GOT3 (cell line): ENCODE measurements at regions not wholly inside any gene's neighbourhood (a gene's known extent, or its start where the extent isn't known, plus 50 kb on each side); places are given as distances from the start of the nearest gene placed in this dataset.
"Not testable (repeated sequence)": the region's sequence is repeated elsewhere in the genome, so short reads cannot be mapped to it uniquely, and the experiment has no call there.

Experiments
- DNase-seq: peaks from one replicate; lab custom pipeline; 2025; ENCODE audit warnings: mixed read lengths; lab: John Stamatoyannopoulos, UW

DNA sequence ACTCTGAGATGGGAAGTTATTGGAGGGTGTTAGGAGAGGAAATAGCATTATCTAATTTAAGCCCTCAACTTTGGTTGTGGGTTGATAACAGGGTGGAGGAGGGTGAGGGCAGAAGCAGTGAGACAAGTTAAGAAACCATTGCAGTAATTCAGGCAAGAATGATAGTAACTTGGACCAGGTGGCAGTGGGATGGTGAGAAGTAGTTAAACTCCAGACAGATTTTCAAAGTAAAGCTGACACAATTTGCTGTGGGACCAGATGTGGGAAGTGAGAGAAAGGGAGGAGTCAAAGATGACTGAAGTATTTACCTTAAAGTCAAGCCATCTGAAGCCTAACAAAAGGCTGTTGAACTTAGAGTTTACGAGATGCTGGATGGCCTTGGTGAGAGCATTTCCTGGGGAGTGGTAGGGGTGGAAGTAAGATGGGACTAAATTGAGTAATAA is 163.2 kb upstream of the KLF7 start:
- DNase-seq, result no peak

DNA sequence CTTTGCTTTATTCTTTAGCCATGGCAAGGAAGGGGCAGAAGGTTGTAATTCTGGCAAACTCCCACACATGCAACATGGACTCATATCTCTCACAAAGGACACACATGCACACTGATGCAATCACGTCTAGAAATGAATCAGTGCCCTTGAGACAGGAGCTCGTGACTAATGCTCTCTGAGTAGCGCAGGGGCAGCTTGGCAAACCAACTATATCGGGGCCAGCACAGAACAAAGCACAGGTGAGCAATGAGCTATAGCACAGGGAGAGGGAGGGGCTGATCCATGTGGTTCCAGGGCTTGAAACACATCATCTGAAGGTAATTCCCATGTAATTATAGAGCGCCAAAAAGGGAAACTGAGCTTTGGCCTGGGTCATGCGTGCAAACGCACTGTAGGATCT is 165.2 kb upstream of the KLF7 start:
- DNase-seq, result peak; percentile 3

- no peak for DNase-seq
These were observed 165.9 kb upstream of the KLF7 start for GRCh38 chr2:207331674-207332073.

GRCh38 chr2:207332480-207333212 is 166.9 kb upstream of the KLF7 start:
- DNase-seq, result no peak

DNA sequence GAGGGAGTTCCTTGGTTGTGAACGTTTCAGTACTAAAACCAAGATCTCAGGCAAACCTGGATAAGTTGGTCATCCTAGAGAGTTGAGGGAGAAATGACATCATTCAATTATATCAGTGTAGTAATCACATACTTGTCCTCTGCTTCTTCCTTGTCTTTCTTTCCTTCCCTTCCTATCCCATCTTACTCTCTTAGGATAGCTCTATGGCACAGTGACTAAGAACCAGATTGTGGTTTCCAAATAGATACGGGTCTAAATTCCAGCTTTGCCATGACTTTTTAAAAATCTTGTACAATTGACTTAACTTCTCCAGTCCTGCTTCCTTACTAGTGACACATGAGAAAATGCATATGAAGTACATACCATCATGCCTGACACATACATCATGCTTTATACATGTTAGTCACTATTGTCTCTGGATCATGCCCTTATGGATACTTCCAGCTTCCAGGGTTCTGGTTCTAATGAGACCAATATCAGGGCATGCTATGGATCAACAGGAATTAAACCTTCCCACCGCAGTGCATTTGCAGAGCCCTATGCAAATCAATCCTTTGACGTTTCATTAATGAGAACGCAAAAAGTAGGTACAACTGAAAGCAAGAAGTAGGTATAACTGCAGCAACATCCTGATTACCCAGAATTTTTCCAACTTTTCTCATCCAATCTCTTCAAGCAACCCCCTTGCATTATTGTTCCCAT is 168.0 kb upstream of the KLF7 start:
- no peak for DNase-seq

DNA sequence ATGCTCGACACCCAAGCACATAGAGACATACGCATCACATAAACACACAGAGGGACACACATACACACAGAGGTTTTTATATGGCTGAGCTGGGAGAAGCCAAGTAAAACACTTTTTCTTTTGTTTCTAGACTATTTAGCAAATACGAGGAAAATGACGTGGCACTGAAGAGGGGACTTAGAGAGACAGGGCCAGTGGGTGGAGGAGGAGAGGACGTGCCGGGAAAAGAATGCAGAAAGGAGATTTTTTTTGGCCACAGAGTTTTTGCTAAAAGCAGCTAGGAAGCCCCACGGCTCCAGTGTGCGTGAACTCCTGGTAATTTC is 168.5 kb upstream of the KLF7 start:
- no peak for DNase-seq

DNA sequence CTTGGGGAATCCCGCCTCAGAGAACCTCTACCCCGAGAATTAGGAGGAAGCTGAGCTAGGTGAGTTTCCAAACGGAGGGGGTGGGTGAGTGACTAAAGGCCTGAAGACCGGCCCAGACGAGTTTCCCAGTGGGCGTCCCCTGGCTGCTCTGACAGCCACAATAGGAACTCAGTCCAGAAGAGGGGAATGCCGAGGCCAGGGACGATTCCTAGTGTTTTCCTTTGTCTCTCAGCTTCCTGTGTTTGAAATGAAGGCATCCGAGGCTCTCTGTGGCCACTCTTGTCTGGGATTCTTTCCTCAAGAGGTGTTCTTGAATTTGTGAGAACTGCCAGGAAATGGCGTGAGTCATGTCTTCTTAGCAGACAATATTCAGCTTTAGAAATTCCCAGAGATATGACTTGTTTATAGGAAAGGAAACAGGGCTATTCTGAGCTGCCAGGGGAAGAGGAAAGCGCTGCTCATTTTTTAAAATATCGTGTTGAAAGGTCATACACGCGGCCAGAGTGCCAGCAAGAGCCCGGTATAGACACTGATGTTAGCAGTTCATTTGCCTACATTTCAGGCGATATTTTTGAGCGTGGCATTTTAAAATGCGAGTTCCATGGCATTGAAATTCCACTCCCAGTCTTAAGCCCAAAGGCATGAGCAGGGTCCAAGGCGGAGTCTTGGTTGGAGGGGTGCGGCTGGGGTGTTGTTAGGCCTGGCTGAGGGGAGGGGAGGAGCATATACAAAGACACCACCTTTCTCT is 169.1 kb upstream of the KLF7 start:
- DNase-seq, result peak; percentile 52

DNA sequence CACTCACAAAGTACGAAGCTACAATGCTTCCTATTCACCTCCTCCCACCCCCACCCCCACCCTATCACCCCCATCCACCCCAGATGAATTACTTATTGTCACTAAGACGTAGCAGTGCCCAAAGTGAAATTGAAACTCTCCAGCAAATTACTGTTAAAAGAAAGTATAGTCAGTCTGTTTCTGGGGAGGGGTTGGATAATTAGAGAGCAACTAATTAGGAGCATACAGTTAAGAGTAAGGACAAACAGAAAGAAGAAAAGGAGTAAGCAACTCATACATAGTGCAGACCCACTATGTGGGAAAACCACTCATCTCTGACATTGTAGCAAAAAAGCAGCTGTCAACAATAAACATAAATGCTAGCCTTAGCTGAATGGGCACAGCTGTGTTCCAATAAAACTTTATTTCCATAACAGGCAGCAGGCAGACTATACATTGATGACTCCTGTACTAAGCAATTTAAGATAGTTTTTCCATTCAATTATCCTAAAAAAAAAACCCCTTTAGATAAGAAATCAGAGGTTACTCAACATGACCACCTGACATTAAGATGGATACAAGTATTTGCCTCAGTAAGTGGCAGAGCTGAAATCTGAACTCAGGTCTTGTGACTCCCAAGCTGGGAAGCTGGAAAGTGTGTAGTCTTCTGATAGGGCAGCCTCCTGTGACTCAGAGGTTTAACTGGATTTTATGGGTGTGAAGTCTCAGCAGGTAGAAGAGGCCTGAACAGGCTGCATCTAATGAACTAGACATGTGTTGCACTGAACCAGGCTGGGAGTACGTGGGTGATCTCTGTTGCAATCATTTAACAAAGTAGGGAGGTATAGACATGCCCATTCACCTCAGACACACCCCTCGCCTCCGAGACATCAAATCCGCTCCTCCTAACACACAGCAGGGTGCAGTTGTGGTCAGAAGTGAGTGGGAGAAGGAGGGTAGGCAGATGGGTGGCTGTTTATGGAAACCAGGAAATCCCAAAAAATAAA is 171.8 kb upstream of the KLF7 start:
- DNase-seq, result no peak

GRCh38 chr2:207338220-207338607 is 172.5 kb upstream of the KLF7 start:
- no peak for DNase-seq

DNA sequence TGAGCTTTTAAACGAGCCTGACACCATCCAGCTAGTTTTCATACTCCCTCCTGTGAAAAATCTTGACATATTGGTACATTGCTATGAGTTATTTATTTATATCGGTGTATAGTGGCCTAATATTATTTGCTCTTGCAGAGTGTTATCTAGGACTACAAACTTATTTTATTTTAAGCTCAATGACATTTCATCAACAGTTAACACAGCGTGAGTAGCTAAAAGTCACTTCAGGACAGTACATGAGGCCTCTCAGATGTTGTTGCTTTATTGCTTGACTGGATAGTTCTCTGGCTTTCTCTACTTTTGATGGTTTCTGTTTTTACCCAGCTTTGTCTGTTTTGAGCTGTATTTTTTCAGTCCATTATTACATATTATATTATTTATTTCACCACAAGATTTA is 172.9 kb upstream of the KLF7 start:
- no peak for DNase-seq

- DNase-seq, result no peak
These were observed 175.5 kb upstream of the KLF7 start for GRCh38 chr2:207341112-207341750.

DNA sequence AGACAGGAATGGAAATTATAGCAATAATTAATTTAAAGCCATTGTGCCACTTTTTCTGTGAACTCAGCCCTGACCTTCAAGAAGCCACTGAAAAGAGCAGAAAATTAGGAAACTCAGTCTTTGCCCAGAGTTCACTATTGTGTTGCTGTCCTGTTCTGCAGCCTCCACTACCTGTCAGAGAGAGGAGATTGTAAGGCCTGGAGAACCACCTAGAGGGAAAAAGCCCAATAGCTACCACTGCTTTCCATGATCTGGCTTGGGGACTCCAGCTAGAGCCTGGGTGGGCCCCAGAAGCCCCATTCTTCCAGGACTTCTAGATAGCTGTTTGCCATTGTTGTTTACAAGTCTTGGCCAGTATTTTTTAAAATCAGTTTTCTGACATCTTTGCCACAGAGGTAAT is 176.1 kb upstream of the KLF7 start:
- no peak for DNase-seq

GRCh38 chr2:207344596-207345394 is 179.0 kb upstream of the KLF7 start:
- DNase-seq, result not testable (repeated sequence)

GRCh38 chr2:207351171-207351570 is 178.6 kb upstream of the CREB1 start:
- DNase-seq, result no peak

DNA sequence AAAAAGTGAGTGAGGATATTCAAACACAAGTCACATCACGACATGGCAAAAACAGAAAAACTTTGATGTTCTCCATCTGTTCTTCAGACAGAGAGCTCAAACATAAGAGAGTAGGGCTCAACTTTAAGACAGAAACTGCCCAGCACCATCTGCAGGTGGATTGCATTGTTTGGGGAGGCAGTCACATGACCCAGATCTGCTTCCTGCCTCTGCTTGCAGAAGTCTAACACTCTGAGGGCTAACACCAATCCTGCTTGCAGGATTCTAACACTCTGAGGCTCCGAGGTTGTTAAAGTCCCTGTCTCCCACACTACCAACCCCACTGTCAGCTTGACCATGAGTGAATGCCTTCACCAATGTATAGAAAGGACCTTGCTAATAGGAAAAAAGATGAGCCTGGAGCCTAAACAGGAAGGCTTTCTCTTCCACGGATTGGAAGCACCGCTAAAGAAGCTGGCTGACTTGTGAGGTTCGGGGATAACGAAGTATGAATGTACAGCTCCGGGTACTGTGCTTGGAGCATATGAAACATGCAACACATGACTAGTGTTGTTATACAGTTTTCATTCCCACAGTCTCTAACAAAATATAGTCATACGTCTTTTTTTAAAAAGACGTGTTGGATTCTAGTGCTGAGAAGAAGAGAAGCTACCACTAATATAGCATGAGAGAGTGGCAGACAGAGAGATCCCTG is 176.6 kb upstream of the CREB1 start:
- no peak for DNase-seq

DNA sequence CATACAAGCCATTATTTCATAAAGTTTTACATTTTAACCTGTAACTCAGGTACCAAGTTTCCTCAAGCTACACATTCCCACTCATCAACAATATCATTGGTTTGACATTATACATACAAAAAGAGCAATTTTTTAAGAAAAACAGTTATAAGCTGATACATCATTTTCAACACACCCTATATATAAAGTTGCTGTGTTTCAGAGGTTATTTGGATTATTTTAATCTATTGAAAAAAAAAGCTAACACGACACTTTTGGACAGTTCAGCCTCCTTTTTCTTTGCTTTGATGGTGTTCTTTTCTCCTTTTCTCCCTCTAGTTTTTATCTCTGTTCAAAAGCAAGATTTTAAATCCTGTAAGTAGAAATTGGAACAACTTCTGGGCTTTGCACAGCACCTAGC is 175.9 kb upstream of the CREB1 start:
- no peak for DNase-seq

DNA sequence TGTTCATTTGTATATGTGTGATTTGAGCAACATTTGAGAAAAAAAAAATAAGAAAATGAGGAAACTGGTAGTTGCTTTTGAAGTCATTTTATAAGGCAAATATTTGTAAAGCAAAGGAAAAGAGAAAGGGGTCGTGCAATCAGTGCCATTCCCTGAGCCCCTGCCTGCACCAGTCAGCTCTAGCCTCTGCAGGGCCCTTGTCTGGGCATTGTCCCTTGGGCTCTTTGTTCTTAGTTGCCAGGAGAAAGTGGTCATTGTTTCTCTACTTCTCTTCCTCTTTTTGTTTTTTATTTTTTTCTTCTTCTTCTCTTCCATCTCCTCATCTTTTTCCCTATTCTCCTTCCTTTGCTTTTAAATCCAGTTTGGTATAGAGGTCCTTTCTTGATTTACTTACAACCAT is 175.3 kb upstream of the CREB1 start:
- DNase-seq, result no peak

GRCh38 chr2:207356567-207356966 is 173.2 kb upstream of the CREB1 start:
- no peak for DNase-seq

DNA sequence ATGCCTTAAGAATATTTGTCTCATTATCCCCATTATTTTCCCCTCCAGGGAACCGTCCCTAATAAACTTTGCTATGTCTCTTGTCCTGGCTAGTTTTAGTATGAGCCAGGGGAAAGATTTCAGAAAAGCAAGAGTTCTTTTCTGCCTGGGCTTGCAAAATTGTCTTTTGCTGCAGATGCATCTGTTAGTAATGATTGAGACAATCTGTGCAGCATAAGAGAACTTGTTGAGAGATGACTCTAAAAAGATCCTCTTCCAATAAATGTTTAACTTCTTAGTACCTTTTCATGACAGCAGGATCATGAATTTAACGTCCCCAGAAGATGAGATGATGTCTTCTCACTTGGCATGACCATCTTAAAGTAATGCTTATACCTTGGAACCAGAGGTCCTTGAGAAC is 172.5 kb upstream of the CREB1 start:
- no peak for DNase-seq

DNA sequence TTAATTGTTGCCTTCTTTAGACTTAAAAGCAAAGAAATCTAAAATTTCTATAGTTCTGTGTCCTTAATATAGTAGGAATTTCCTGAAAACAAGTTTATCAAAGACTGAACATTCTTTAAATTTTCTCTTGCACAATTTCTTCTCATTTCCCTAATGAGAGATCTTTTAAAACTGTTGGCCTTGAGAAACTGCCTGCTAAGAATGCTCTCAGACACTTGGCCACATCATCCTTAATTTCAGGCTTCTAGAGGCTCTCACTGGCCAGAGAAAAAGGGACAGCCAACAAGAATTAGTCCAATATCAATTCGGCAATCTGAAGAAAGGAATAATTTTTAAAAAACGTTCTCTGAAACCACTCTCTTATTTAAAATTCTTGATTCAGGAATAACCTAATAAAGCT is 167.0 kb upstream of the CREB1 start:
- DNase-seq, result no peak
